T-helper 17 cell (primary cell): ENCODE measurements at regions not wholly inside any gene's neighbourhood (a gene's known extent, or its start where the extent isn't known, plus 50 kb on each side); places are given as distances from the start of the nearest gene placed in this dataset.
"Not testable (repeated sequence)": the region's sequence is repeated elsewhere in the genome, so short reads cannot be mapped to it uniquely, and the experiment has no call there.

ENCODE experiments used
- ATAC-seq: fragments of 150-1000 bp; cut with Tn5 transposase; 2 replicates; pipeline ENCODE4 v1.10.0; 2021; ENCODE audit warnings: mild to moderate bottlenecking, moderate library complexity
- DNase-seq, 3 donors: peaks; one replicate each; pipeline versions ENCODE4 v3.0.0 to v3.0.0-alpha.2; 2020 to 2021
- H3K9me3 ChIP-seq: one replicate; pipeline ENCODE4 v1.7.0; 2013; ENCODE audit warnings: low read length, mild to moderate bottlenecking; ENCODE audit not compliant: control insufficient read depth, poor library complexity, severe bottlenecking
- H3K27ac Mint-ChIP-seq: one replicate; pipeline ENCODE4 v1.8.0; 2022; ENCODE audit warnings: mild to moderate bottlenecking, moderate library complexity, mixed read lengths
- H3K27me3 Mint-ChIP-seq: one replicate; pipeline ENCODE4 v1.8.0; 2022; ENCODE audit warnings: mixed read lengths
- H3K36me3 Mint-ChIP-seq: one replicate; pipeline ENCODE4 v1.8.0; 2022; ENCODE audit warnings: low read depth, mixed read lengths
- H3K4me1 Mint-ChIP-seq: one replicate; pipeline ENCODE4 v1.8.0; 2022; ENCODE audit warnings: mild to moderate bottlenecking, mixed read lengths
- H3K4me3 Mint-ChIP-seq: one replicate; pipeline ENCODE4 v1.8.0; 2022; ENCODE audit warnings: mild to moderate bottlenecking, moderate library complexity, mixed read lengths

- ATAC-seq (no peak), DNase-seq (no peak)
- Mint-ChIP-seq H3K27ac (no peak overlapping the region), H3K27me3 (no peaks in the 10 kb centered on the region), H3K4me1 (no peaks in the 10 kb centered on the region), H3K4me3 (no peak overlapping the region), H3K36me3 (no peaks in the 10 kb centered on the region)
- no peaks in the 10 kb centered on the region for H3K9me3 ChIP-seq
Observed at GRCh38 chr14:83041224-83041623, 1507.6 kb upstream of the SEL1L start.

DNA sequence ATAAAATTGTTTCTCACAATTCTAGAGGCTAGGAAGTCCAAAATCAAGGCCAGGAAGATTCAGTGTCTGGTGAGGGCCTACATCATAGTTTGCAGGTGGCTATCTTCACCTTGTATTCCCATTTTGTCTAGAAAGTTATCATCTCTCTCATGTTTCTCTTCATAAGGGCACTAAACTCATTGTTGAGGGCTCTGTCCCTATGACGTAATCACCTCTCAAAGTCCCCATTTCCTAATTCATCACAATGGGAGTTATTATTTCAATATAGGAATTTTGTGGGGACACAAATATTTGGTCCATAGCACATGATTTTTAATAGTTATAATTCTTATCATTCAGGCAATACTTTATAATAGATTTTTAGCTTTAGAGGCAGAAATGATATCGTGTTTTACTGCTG is 1509.2 kb upstream of the SEL1L start:
- no peak for ATAC-seq
- DNase-seq = no peak
- no peaks in the 10 kb centered on the region for H3K4me1 Mint-ChIP-seq
- H3K27me3 Mint-ChIP-seq = no peaks in the 10 kb centered on the region
- H3K9me3 ChIP-seq = no peaks in the 10 kb centered on the region
- no peaks in the 10 kb centered on the region for H3K36me3 Mint-ChIP-seq
- H3K4me3 Mint-ChIP-seq = no peak overlapping the region
- no peak overlapping the region for H3K27ac Mint-ChIP-seq

DNA sequence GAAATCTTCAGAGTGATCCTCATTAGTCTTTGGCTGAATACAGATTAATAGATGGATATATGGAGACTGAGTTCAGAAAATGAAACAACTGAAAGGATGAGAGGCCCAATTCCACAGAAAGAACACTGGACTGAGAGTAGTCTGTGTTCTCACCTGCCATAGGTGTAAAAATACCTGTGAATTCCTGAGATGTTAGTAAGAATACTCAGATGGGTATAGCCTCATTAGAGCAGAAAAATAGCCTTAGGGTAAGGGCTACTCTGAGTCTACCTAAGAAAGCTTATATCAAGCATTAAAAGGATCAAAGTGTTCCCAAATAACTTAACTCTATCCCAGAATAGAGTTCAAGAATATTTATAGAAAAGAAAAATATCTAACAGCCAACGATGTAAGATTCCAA is 1510.3 kb upstream of the SEL1L start:
- H3K36me3 Mint-ChIP-seq = no peaks in the 10 kb centered on the region
- no peaks in the 10 kb centered on the region for H3K4me1 Mint-ChIP-seq
- ATAC-seq (no peak), DNase-seq (no peak)
- no peak overlapping the region for H3K4me3 Mint-ChIP-seq
- H3K27ac Mint-ChIP-seq = no peak overlapping the region
- H3K9me3 ChIP-seq = no peaks in the 10 kb centered on the region
- no peaks in the 10 kb centered on the region for H3K27me3 Mint-ChIP-seq

DNA sequence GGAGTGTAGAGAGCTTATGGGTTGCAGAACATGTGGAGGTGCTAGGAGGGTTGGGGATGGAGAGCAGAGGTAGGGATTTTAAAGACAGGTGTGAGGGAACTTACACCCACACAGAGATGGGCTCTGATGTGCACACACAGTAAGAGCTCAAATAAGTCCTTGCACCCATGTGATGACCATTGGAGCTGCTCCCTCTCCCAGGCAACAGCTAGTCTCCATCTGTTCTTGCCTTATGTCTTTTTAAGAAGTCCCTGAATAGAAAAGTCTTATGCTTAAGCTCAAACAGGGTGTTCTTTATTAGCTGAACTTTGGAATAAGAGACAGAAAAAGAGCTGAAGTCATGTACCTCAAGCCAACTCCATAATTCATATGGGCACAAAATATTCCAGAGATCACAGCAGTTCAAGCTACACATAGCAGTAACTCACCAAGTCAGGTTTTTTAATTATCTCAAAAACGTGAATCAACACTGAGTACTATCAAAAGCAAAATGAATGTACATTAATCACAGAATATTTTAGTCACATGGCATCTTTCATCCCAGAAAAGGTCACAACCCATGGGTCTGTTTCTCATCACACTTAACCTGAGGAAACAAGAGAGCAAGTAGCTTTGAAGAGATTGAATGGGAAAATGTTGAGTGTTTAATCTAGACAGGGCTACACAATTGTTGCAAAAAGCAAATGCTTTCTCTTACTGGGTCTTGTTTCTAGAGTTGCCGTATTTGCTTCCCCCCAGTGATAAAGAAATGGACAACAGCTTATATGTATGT is 1513.6 kb upstream of the SEL1L start:
- DNase-seq = no peak
- Mint-ChIP-seq H3K27me3 (no peaks in the 10 kb centered on the region), H3K4me1 (no peaks in the 10 kb centered on the region), H3K36me3 (no peaks in the 10 kb centered on the region), H3K27ac (no peak overlapping the region), H3K4me3 (no peak overlapping the region)
- ATAC-seq = no peak
- H3K9me3 ChIP-seq = peaks cover 3% of the 10 kb centered on the region

DNA sequence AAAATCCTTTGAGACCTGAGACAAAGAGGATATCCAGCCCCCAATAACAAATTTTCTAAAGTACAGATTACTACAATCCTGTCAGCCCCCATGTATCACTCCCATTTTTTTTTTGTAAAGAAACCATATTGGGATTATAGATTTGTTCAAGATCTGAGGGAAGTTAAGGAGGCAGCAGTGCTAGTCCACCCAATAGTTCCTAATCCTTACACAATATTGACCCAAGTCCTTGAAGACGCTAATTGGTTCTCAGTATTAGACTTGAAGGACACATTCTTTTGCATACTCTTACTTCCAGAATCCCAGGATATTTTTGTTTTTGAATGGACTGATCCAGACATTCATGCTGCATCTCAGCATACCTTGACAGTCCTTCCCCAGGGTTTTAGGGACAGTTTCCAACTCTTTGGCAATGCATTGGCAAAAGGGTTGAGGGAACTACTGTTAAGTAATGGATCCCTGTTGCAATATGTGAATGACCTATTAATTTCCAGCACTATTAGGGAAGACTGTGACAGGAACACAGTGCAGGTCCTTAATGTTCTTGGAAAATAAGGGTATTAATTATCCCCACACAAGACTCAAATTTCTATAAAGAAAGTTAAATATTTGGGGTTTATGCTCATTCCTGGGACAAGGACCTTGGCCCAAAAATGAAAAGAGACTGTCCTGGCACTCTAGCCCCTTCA is 1519.5 kb upstream of the SEL1L start:
- Mint-ChIP-seq H3K36me3 (no peaks in the 10 kb centered on the region), H3K27me3 (no peaks in the 10 kb centered on the region), H3K4me1 (no peaks in the 10 kb centered on the region), H3K27ac (no peak overlapping the region), H3K4me3 (no peak overlapping the region)
- DNase-seq = no peak
- peaks cover 3% of the 10 kb centered on the region for H3K9me3 ChIP-seq
- no peak for ATAC-seq

GRCh38 chr14:83058068-83058467 is 1524.4 kb upstream of the SEL1L start:
- DNase-seq (no peak), ATAC-seq (no peak)
- no peaks in the 10 kb centered on the region for H3K27me3 Mint-ChIP-seq
- H3K9me3 ChIP-seq = no peaks in the 10 kb centered on the region
- no peaks in the 10 kb centered on the region for H3K4me1 Mint-ChIP-seq
- no peaks in the 10 kb centered on the region for H3K36me3 Mint-ChIP-seq
- no peak overlapping the region for H3K4me3 Mint-ChIP-seq
- no peak overlapping the region for H3K27ac Mint-ChIP-seq

GRCh38 chr14:83071888-83072501 is 1538.3 kb upstream of the SEL1L start:
- H3K4me3 Mint-ChIP-seq = no peak overlapping the region
- H3K27me3 Mint-ChIP-seq = no peaks in the 10 kb centered on the region
- H3K9me3 ChIP-seq = no peaks in the 10 kb centered on the region
- H3K27ac Mint-ChIP-seq = no peak overlapping the region
- no peaks in the 10 kb centered on the region for H3K36me3 Mint-ChIP-seq
- ATAC-seq (no peak), DNase-seq (no peak)
- no peaks in the 10 kb centered on the region for H3K4me1 Mint-ChIP-seq

DNA sequence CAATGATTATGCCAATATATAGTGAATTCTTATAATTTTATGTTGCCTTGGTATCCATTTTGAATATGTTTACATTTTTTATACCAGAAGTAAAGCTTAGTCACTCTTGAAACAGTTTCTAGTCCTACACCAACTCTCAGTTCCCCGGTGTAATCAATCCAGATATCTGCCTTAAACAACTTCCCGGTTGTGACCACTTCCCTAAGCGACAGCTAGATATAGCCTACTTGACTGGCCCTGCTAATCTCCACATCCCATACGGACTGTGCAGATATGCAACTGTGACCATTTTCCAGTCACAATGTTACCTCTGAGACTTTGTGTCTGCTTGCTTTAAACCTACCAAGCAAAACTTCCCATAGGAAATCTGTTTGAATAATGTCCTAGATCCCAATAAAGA is 1551.5 kb upstream of the SEL1L start:
- H3K9me3 ChIP-seq = no peaks in the 10 kb centered on the region
- no peaks in the 10 kb centered on the region for H3K36me3 Mint-ChIP-seq
- no peak overlapping the region for H3K4me3 Mint-ChIP-seq
- H3K27me3 Mint-ChIP-seq = no peaks in the 10 kb centered on the region
- ATAC-seq = no peak
- no peaks in the 10 kb centered on the region for H3K4me1 Mint-ChIP-seq
- DNase-seq = no peak
- no peak overlapping the region for H3K27ac Mint-ChIP-seq

DNA sequence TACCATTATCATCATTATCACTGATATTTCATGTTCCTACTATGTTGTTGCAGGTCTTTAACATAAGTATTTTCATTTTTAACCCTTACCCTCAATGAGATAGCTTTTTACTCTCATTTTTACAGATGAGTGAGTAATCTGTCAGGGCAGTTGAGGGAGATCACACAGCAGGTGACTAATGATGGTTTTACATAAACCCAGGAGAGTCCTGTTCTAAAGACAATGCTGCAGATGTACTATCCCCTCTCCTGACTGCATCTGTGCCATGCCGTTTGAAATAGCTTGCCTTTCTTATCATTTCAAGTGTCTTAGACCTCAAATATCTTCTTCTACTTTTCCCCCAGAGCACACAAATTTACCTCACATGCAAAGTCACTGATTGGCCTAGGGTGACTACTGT is 1552.1 kb upstream of the SEL1L start:
- H3K27me3 Mint-ChIP-seq = no peaks in the 10 kb centered on the region
- no peaks in the 10 kb centered on the region for H3K36me3 Mint-ChIP-seq
- no peak overlapping the region for H3K27ac Mint-ChIP-seq
- ATAC-seq (no peak), DNase-seq (no peak)
- no peaks in the 10 kb centered on the region for H3K4me1 Mint-ChIP-seq
- no peaks in the 10 kb centered on the region for H3K9me3 ChIP-seq
- H3K4me3 Mint-ChIP-seq = no peak overlapping the region

DNA sequence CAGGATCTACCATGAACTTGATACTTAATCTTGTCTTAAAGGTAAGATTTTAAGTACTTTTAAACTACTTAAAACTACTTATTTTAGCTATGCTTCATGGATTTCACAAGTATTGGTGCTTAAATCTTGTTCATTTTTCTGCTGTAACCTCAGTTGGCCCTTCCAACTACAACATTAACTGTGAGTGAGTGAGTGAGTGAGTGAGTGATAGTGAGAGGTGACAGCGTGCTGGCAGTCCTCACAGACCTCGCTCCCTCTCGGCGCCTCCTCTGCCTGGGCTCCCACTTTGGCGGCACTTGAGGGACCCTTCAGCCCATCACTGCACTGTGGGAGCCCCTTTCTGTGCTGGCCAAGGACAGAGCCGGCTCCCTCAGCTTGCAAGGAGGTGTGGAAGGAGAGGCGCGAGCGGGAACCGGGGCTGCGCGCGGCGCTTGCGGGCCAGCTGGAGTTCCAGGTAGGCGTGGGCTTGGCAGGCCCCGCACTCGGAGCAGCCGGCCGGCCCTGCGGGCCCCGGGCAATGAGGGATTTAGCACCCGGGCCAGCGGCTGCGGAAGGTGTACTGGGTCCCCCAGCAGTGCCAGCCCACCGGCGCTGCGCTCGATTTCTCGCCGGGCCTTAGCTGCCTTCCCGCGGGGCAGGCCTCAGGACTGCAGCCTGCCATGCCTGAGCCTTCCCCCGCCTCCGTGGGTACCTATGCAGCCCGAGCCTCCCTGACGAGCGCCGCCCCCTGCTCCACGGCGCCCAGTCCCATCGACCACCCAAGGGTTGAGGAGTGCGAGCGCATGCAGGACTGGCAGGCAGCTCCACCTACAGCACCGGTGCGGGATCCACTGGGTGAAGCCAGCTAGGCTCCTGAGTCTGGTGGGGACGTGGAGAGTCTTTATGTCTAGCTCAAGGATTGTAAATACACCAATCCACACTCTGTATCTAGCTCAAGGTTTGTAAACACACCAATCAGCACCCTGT is 1558.6 kb upstream of the SEL1L start:
- not testable (repeated sequence) for H3K36me3 Mint-ChIP-seq, H3K27me3 Mint-ChIP-seq, DNase-seq, ATAC-seq, H3K4me3 Mint-ChIP-seq, H3K27ac Mint-ChIP-seq, H3K9me3 ChIP-seq, H3K4me1 Mint-ChIP-seq

DNA sequence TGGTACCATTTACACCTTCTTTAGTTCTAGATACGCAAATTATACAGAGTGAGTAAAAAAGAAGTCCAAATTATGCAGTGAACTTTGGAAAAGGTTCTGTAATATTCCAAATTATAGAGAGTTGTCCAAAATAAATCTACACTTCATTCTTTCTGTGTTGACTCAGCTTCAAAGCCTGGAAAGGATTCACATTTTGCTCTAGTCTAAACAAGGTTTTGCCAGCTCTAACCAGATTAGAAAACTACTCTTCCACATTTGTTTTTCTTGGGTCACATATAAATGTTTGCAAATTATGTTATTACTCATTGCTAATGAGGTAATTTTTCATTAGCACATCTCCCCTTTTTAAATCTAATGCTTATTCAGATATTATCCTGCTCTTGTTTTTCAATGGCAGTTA is 1562.4 kb upstream of the SEL1L start:
- Mint-ChIP-seq H3K4me1 (no peaks in the 10 kb centered on the region), H3K4me3 (no peak overlapping the region), H3K27me3 (no peaks in the 10 kb centered on the region), H3K36me3 (no peaks in the 10 kb centered on the region), H3K27ac (no peak overlapping the region)
- H3K9me3 ChIP-seq = no peaks in the 10 kb centered on the region
- no peak for ATAC-seq
- DNase-seq = no peak

DNA sequence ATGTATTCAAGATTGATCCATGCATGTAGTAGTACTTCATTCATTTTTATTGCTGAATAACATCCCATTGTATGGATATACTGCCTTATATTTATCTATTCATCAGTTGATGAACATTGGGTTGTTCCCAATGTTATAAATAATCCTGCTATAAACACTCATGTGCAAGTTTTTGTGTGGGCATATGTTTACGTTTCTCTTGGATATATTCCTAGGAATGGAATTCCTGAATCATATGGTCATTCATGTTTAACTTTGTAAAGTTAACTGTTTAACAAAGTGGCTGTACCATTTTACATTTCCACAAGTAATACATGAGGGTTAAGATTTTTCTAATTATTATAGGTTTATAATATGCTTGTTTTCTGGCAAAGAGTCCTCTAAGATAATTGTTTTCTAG is 1568.2 kb upstream of the SEL1L start:
- H3K4me3 Mint-ChIP-seq = no peak overlapping the region
- H3K4me1 Mint-ChIP-seq = no peaks in the 10 kb centered on the region
- H3K36me3 Mint-ChIP-seq = no peaks in the 10 kb centered on the region
- no peaks in the 10 kb centered on the region for H3K9me3 ChIP-seq
- no peak for DNase-seq
- no peak for ATAC-seq
- H3K27ac Mint-ChIP-seq = no peak overlapping the region
- no peaks in the 10 kb centered on the region for H3K27me3 Mint-ChIP-seq

GRCh38 chr14:83118029-83118428 is 1584.4 kb upstream of the SEL1L start:
- no peaks in the 10 kb centered on the region for H3K4me1 Mint-ChIP-seq
- DNase-seq (no peak), ATAC-seq (no peak)
- H3K4me3 Mint-ChIP-seq = no peak overlapping the region
- no peak overlapping the region for H3K27ac Mint-ChIP-seq
- no peaks in the 10 kb centered on the region for H3K9me3 ChIP-seq
- no peaks in the 10 kb centered on the region for H3K36me3 Mint-ChIP-seq
- no peaks in the 10 kb centered on the region for H3K27me3 Mint-ChIP-seq
